Activated CD8-positive, alpha-beta T cell treated with anti-CD3 and anti-CD28 coated beads, Interleukin-2, amount 10 ng/mL, durations not matched to agents 7 days and 5 days (primary cell): ENCODE measurements at regions not wholly inside any gene's neighbourhood (a gene's known extent, or its start where the extent isn't known, plus 50 kb on each side); places are given as distances from the start of the nearest gene placed in this dataset.

Experiments
- ATAC-seq: fragments of 150-1000 bp; cut with Tn5 transposase; one replicate; pipeline ENCODE4 v1.10.0; 2021; ENCODE audit warnings: moderate library complexity
- CTCF ChIA-PET: fragments of 350-600 bp; sonication (Branson Sonifier 250); formaldehyde crosslinking; loops from one replicate; lab custom pipeline; 2021; ENCODE audit warnings: antibody characterized with exemption; lab: Charles Lee
- POLR2A ChIA-PET: fragments of 350-600 bp; sonication (Branson Sonifier 250); formaldehyde crosslinking; loops from one replicate; lab custom pipeline; 2021; ENCODE audit warnings: antibody characterized with exemption; lab: Charles Lee
- DNase-seq: peaks from one replicate; pipeline ENCODE4 v3.0.0-alpha.2; 2020
- H3K27ac Mint-ChIP-seq: one replicate; pipeline ENCODE4 v1.8.0; 2021; ENCODE audit warnings: mild to moderate bottlenecking, mixed read lengths
- H3K27me3 Mint-ChIP-seq: one replicate; pipeline ENCODE4 v1.8.0; 2021; ENCODE audit warnings: low read depth, mixed read lengths
- H3K36me3 Mint-ChIP-seq: one replicate; pipeline ENCODE4 v1.8.0; 2021; ENCODE audit warnings: low read depth, mixed read lengths
- H3K4me1 Mint-ChIP-seq: one replicate; pipeline ENCODE4 v1.8.0; 2021; ENCODE audit warnings: low read depth, mixed read lengths
- H3K4me3 Mint-ChIP-seq: one replicate; pipeline ENCODE4 v1.8.0; 2021; ENCODE audit warnings: mild to moderate bottlenecking, mixed read lengths
- H3K9me3 Mint-ChIP-seq: one replicate; pipeline ENCODE4 v1.8.0; 2022; ENCODE audit warnings: mixed read lengths; ENCODE audit not compliant: insufficient read depth

DNA sequence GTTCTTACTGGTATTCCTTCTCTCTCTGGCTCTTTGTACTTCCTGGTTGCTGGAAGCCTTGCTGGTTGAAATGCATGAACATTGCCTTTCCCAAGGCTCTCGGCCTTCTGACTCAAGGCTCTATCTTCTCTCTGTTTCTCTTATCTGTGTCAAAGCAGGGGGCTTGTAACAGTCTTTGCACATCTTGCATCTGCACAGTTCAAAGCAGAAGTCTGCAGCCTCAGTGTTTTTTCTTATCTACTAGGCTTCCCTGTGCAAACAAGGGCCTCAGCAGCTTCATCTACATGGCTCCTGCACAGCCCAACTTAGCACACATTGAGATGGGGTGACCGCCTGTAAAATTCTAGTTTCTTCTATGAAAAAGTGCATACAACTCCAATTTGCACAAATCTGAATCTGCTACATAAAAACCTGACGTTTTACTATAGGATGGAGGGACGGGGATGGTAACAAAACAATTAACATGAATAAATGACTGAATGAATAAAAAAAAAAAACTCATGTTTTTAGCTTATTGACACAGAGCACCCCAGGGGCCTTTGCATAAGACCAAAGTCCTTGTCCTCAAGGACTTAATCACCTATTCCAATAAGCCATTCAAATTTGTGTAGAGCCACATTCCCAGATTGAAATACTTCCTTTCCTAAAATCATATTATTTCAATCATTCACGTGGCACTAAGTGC, 458.3 kb downstream of the LMO4 start:
- CTCF ChIA-PET: interaction anchor here (0.5 kb wide), 1 partner anchor 736 kb away, joined by 3 read pairs; no protein-coding TSS in a partner anchor
- Mint-ChIP-seq H3K27me3 (no peaks in the 10 kb centered on the region), H3K36me3 (no peaks in the 10 kb centered on the region), H3K27ac (no peak overlapping the region), H3K9me3 (no peaks in the 10 kb centered on the region), H3K4me1 (no peaks in the 10 kb centered on the region), H3K4me3 (no peak overlapping the region)
- POLR2A ChIA-PET: no interaction called here
- no peak for ATAC-seq
- no peak for DNase-seq

DNA sequence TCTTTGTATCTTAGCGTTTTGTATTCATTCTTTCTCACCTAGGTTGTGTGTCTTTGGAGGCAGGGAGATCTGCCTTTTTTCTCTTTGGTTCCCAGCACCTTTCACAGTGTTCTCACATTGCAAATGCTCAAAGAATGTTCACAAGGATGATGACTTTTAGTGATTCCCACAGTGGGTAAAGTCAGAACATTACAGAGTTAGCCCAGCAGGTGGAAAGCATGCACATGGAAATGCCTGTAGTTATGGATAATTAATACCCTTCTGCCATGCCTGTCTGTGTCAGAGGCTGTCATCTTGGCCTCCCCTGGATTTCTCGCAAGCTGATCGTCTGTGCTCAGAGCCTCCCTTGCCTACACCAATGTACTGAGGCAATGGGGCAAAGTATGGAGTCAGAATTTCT, 458.9 kb downstream of the LMO4 start:
- H3K27ac Mint-ChIP-seq: no peak overlapping the region
- no peaks in the 10 kb centered on the region for H3K9me3 Mint-ChIP-seq
- H3K36me3 Mint-ChIP-seq: no peaks in the 10 kb centered on the region
- ATAC-seq (no peak), DNase-seq (no peak)
- no peak overlapping the region for H3K4me3 Mint-ChIP-seq
- H3K27me3 Mint-ChIP-seq: no peaks in the 10 kb centered on the region
- CTCF ChIA-PET: no interaction called here
- H3K4me1 Mint-ChIP-seq: no peaks in the 10 kb centered on the region
- POLR2A ChIA-PET: no interaction called here

DNA sequence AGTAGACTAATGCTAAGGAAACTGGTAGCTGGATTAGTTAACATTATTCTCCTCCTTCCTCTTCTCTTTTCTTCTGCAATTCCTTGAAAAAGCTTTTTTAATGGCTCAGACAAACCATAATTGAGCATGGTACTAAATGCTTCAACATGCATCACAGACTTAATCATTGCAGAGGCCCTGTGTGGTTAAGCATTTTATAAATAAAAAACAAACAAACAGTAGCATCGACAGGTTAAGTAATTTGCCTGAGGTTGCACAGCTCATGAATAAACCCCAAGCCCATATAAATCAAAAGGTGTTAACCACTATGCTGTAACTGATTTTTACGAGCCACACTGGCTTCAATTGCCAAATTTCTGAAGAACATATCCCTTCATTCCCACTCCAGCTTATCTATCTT, 462.1 kb downstream of the LMO4 start:
- DNase-seq: no peak
- no peaks in the 10 kb centered on the region for H3K36me3 Mint-ChIP-seq
- ATAC-seq: no peak
- H3K4me1 Mint-ChIP-seq: no peaks in the 10 kb centered on the region
- CTCF ChIA-PET: no interaction called here
- no peak overlapping the region for H3K4me3 Mint-ChIP-seq
- no peak overlapping the region for H3K27ac Mint-ChIP-seq
- no peaks in the 10 kb centered on the region for H3K9me3 Mint-ChIP-seq
- H3K27me3 Mint-ChIP-seq: no peaks in the 10 kb centered on the region
- POLR2A ChIA-PET: no interaction called here

DNA sequence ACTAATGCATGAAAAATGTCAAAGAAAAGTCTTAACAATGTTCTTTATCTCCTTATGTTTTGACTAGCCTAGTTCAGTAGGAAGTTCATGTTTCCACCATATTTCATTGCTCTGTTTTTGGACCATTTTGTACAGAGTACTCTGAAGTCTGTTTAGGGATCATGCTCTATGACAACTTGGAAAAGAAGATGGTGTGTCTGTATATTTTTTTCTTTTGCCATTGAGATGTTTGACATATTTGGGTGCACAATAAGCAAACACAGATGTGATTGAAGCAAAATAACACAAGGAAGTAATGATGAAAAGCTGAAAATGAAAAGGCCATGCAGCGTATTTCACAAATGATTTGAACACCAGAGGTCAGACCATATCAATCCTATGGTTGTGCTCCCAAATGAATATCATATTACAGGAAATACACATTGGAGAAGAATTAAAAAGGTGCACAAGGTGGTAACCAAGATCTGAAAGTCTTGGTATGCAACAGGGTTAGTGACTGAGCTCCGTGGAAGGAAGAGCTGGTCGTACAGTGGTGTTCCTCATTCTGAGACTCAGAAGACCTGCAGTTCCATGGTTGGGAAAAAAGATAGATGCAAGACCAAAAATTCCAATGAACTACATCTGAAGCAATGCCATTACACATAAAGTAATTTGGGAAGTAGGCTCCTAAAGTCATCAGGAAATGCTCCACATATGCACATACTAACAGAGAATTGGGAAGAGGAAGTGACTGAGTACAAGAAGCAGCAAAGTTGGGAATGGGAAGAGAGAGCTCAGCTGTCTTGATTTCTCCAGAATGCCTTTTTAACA, 463.5 kb downstream of the LMO4 start:
- H3K9me3 Mint-ChIP-seq: no peaks in the 10 kb centered on the region
- no peak overlapping the region for H3K27ac Mint-ChIP-seq
- ChIA-PET CTCF (no interaction called here), POLR2A (no interaction called here)
- no peak overlapping the region for H3K4me3 Mint-ChIP-seq
- no peaks in the 10 kb centered on the region for H3K4me1 Mint-ChIP-seq
- ATAC-seq: no peak
- no peak for DNase-seq
- H3K27me3 Mint-ChIP-seq: no peaks in the 10 kb centered on the region
- no peaks in the 10 kb centered on the region for H3K36me3 Mint-ChIP-seq

DNA sequence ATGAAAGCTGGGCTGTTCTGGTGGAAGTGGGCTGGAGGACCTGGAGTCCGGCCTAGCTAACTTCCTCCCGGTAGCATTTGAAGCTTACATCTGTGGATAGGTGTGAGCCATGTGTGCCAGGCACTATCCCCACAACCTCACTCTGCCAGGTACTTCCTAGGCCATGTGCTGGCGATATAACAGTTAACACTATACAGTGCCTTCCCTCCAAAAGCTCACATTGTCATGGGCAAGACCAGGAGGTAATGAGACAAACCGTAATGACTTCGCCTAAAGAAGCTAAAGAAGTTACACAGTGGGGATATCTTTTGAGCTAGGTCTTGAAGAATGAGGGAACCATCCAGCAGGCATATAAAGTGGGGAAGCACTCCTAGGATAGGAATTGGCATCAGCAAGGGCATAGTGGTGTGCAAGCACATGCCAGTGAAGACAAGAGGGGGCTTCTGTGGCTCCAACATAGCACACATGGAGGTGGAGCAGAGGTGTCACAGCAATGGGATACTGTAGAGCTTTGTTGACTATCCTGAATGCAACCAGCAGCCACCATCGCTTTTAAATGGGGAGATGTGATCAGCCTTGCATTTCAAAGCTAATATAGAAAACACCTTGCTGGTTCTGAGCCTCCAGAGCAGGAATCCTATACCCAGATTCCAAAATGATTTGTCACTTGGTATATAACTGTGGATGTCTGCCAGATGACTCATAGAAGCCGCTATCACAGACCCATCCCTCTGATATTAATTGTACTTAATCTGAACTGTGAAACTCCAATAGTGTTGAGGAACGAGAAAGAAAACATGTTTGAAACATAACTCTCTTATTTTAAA, 466.3 kb downstream of the LMO4 start:
- CTCF ChIA-PET: no interaction called here
- Mint-ChIP-seq H3K27ac (no peak overlapping the region), H3K27me3 (no peaks in the 10 kb centered on the region), H3K4me3 (no peak overlapping the region), H3K4me1 (no peaks in the 10 kb centered on the region), H3K9me3 (no peaks in the 10 kb centered on the region), H3K36me3 (no peaks in the 10 kb centered on the region)
- POLR2A ChIA-PET: no interaction called here
- DNase-seq: no peak
- no peak for ATAC-seq

DNA sequence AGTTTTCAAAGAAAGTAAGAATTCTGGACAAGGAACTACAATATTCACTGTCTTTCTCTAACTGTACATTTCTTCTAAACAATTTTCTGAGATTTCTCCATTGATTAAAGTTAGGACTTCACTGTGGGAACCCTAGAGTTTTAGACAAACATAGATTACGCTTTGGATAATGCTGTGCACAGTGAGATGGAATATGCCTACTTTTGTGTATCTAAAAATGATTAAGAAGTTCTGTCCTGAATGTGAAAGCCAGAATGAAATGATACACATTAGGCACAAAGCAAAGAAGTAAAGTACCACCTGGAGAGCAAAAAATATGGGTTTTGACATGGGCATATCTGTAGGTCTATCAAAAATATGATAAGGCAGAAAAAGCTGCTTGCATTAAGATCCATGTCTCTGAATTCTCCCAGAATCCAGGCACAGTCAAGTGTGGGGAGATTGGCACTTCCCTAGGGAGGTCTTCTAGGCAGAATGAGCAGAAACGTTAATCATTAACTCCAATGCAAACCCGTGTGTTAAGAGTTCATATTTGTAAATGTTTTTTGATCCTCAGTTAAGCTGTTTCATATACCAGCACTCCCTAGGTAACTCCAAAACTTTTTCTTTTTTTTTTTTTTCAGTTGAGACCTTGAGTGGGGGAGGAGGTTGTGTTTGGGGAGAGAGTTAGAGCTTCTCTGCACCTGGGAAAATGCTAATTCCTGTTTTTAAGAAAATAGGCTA, 467.1 kb downstream of the LMO4 start:
- Mint-ChIP-seq H3K36me3 (no peaks in the 10 kb centered on the region), H3K4me1 (no peaks in the 10 kb centered on the region), H3K27me3 (no peaks in the 10 kb centered on the region), H3K27ac (no peak overlapping the region), H3K9me3 (no peaks in the 10 kb centered on the region), H3K4me3 (no peak overlapping the region)
- ChIA-PET CTCF (no interaction called here), POLR2A (no interaction called here)
- DNase-seq: no peak
- no peak for ATAC-seq

DNA sequence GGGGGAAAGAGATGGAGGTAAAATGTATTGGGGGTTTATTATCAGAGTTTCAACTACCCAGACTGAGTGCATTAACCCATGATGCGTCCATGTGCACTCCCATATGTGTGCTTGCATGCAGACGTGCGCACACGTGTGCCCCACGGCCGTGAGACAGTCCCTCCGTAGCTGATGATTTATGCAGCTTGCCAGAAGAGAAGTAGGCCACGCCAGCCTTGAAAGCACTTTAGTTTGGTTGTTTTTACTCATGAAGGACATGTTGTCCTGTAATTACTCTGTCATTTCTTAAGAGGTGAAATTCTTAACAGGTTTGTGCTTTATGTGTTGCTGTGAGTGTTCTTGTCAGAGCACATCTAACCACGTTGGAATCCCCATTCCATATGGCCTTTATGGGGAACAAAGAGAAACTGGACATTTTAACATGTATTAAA, 467.8 kb downstream of the LMO4 start:
- Mint-ChIP-seq H3K9me3 (no peaks in the 10 kb centered on the region), H3K27ac (no peak overlapping the region), H3K36me3 (no peaks in the 10 kb centered on the region), H3K4me1 (no peaks in the 10 kb centered on the region), H3K27me3 (no peaks in the 10 kb centered on the region), H3K4me3 (no peak overlapping the region)
- DNase-seq (no peak), ATAC-seq (no peak)
- CTCF ChIA-PET: no interaction called here
- POLR2A ChIA-PET: no interaction called here

DNA sequence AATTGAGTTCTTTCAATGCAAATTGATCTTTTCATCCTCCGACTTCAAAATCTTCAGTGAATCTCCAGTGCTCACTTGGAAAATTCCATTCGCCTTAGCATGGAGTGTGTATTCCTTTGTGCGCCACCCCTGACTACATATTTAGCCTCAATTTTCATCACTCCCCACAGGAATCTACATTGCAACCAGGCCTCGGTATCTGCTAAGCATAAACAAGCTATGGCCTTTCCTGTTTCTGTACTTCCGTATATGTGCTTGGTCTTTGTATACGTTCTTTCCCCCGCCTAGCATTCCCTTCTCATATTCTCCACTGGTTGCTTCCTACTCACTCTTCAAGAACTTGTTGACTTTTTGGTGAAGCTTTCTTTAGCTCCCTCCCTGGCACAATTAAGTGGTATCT, 470.8 kb downstream of the LMO4 start:
- no peak for DNase-seq
- Mint-ChIP-seq H3K36me3 (no peaks in the 10 kb centered on the region), H3K27ac (no peak overlapping the region), H3K4me1 (no peaks in the 10 kb centered on the region), H3K4me3 (no peak overlapping the region), H3K27me3 (no peaks in the 10 kb centered on the region), H3K9me3 (no peaks in the 10 kb centered on the region)
- POLR2A ChIA-PET: no interaction called here
- CTCF ChIA-PET: no interaction called here
- ATAC-seq: no peak

DNA sequence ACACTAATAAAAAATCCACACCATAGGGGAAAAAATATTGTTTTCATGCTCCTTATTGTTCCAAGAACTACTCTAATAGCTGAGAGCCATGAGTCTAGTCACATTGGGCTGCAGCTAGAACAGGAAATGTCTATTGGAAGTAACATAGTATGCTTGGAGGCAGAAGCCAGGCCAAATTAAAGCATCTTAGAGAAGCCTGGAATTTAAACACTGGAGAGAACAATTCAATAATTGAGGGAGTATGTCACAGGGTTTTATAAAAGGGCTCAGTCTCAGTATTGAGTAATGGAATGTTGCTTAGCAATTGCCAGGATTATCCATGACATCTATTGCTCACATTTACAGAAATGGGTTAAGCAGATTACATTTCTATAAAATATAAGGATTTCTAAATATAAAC, 471.3 kb downstream of the LMO4 start:
- Mint-ChIP-seq H3K4me3 (no peak overlapping the region), H3K27me3 (no peaks in the 10 kb centered on the region), H3K9me3 (no peaks in the 10 kb centered on the region), H3K4me1 (no peaks in the 10 kb centered on the region), H3K27ac (no peak overlapping the region), H3K36me3 (no peaks in the 10 kb centered on the region)
- POLR2A ChIA-PET: no interaction called here
- no peak for DNase-seq
- ATAC-seq: no peak
- CTCF ChIA-PET: no interaction called here

DNA sequence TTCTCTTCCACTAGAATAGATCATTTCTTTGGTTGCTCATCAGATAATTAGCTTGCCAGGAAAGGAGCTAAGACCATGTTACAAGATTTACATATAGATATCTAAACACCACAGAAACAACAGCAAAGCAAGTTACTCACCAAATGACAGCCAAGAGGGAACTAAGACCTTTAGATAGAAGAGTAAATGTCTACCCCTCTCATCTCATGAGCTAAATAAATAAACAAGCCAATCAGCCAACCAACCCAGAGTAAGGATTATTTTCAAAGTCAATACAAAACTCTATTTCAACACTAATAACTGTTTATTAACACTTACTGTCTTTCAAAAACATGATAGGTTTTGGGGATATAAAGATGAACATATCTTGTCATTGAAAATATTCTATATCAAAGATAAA, 474.7 kb downstream of the LMO4 start:
- ChIA-PET POLR2A (no interaction called here), CTCF (no interaction called here)
- H3K27me3 Mint-ChIP-seq: no peaks in the 10 kb centered on the region
- no peak overlapping the region for H3K27ac Mint-ChIP-seq
- no peak for ATAC-seq
- no peaks in the 10 kb centered on the region for H3K9me3 Mint-ChIP-seq
- H3K4me3 Mint-ChIP-seq: no peak overlapping the region
- no peak for DNase-seq
- no peaks in the 10 kb centered on the region for H3K4me1 Mint-ChIP-seq
- H3K36me3 Mint-ChIP-seq: no peaks in the 10 kb centered on the region

DNA sequence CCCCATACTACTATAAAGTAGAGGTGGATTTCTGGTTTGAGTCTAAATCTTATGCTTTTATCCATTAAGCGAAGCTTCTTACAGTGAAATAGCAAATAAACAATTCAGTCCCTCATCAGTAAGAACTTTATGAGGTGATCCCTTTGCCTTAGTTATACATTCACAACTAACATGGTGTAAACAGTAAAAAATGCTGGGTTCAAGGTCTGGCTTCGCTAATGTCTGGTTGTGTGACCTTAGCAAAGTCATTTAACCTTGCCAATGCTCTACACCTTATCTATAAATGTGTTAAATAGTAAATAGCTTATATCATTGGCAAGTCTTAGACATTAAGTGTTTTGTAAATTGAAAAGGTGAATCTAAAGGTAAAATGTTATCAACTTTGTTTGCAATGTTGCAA, 475.4 kb downstream of the LMO4 start:
- CTCF ChIA-PET: no interaction called here
- POLR2A ChIA-PET: no interaction called here
- Mint-ChIP-seq H3K4me3 (no peak overlapping the region), H3K9me3 (no peaks in the 10 kb centered on the region), H3K36me3 (no peaks in the 10 kb centered on the region), H3K4me1 (no peaks in the 10 kb centered on the region), H3K27ac (no peak overlapping the region), H3K27me3 (no peaks in the 10 kb centered on the region)
- DNase-seq (no peak), ATAC-seq (no peak)
